ENCODE measurements at regions not wholly inside any gene's neighbourhood (a gene's known extent, or its start where the extent isn't known, plus 50 kb on each side); places are given as distances from the start of the nearest gene placed in this dataset.

GRCh38 chr12:41635626-41636364, 447.7 kb downstream of the PDZRN4 start (continued):
- no peak for TF ChIP-seq ZBTB43 (CRISPR knock-in tag; IDR thresholded peaks at IDR 0.05)

GRCh38 chr12:41634091-41634490, 446.0 kb downstream of the PDZRN4 start:
- no peak overlapping the region for H3K27ac Mint-ChIP-seq
- DNase-seq (ENCODE audit: low spot score) (no peak), ATAC-seq (no peak)
- ChIA-PET CTCF (no interaction called here), POLR2A (no interaction called here)
- H3K4me1 Mint-ChIP-seq: no peaks in the 10 kb centered on the region
- peaks cover 37% of the 10 kb centered on the region for H3K9me3 Mint-ChIP-seq
- H3K4me3 Mint-ChIP-seq: no peak overlapping the region
- TF ChIP-seq EMX1 (CRISPR knock-in tag; IDR thresholded peaks at IDR 0.05) (no peak), MYBL2 (CRISPR knock-in tag; IDR thresholded peaks at IDR 0.05) (no peak), ZBTB21 (CRISPR knock-in tag; IDR thresholded peaks at IDR 0.05; ENCODE audit: borderline replicate concordance) (no peak)
- H3K36me3 Mint-ChIP-seq: peaks cover 17% of the 10 kb centered on the region
- H3K27me3 Mint-ChIP-seq (ENCODE audit: low read depth): no peaks in the 10 kb centered on the region; the same call in 1 of the 2 replicates

GRCh38 chr12:41629611-41630010, 441.5 kb downstream of the PDZRN4 start:
- ChIA-PET POLR2A (no interaction called here), CTCF (no interaction called here)
- ATAC-seq (no peak), DNase-seq (ENCODE audit: low spot score) (no peak)
- Mint-ChIP-seq H3K4me1 (peaks cover 4% of the 10 kb centered on the region), H3K27me3 (ENCODE audit: low read depth) (no peaks in the 10 kb centered on the region; the same call in 1 of the 2 replicates), H3K4me3 (no peak overlapping the region), H3K9me3 (peaks cover 54% of the 10 kb centered on the region), H3K27ac (no peak overlapping the region), H3K36me3 (peaks cover 17% of the 10 kb centered on the region)
- TF ChIP-seq FOXJ3 (CRISPR knock-in tag; IDR thresholded peaks at IDR 0.05; ENCODE audit: borderline replicate concordance) (no peak), HMGA2 (CRISPR knock-in tag; IDR thresholded peaks at IDR 0.05) (no peak)

- ChIA-PET POLR2A (no interaction called here), CTCF (no interaction called here)
- TF ChIP-seq ZNF416 (CRISPR knock-in tag; IDR thresholded peaks at IDR 0.05) (no peak), CREB1 (CRISPR knock-in tag; IDR thresholded peaks at IDR 0.05) (no peak), RORB (CRISPR knock-in tag; IDR thresholded peaks at IDR 0.05) (no peak), ATF2 (CRISPR knock-in tag; IDR thresholded peaks at IDR 0.05; ENCODE audit: borderline replicate concordance, low read depth) (no peak), NFE2L1 (CRISPR knock-in tag; IDR thresholded peaks at IDR 0.05) (no peak), PRDM15 (CRISPR knock-in tag; IDR thresholded peaks at IDR 0.05) (no peak), EMX1 (CRISPR knock-in tag; IDR thresholded peaks at IDR 0.05) (no peak), FOXP1 (CRISPR knock-in tag; IDR thresholded peaks at IDR 0.05; ENCODE audit: borderline replicate concordance) (no peak), CDX4 (CRISPR knock-in tag; IDR thresholded peaks at IDR 0.05; ENCODE audit: borderline replicate concordance) (no peak), ZNF219 (CRISPR knock-in tag; IDR thresholded peaks at IDR 0.05; ENCODE audit: borderline replicate concordance) (no peak), ETV6 (CRISPR knock-in tag; IDR thresholded peaks at IDR 0.05) (no peak)
- ATAC-seq (no peak), DNase-seq (ENCODE audit: low spot score) (no peak)
- peaks cover 7% of the 10 kb centered on the region for H3K4me1 Mint-ChIP-seq
- H3K27ac Mint-ChIP-seq: no peak overlapping the region
- H3K9me3 Mint-ChIP-seq: peaks cover 44% of the 10 kb centered on the region
- no peak overlapping the region for H3K4me3 Mint-ChIP-seq
- H3K27me3 Mint-ChIP-seq (ENCODE audit: low read depth): no peaks in the 10 kb centered on the region
- peaks cover 12% of the 10 kb centered on the region for H3K36me3 Mint-ChIP-seq
Measured at GRCh38 chr12:41627476-41627875, 439.4 kb downstream of the PDZRN4 start.

All from WTC11 (cell line).